ENCODE measurements at regions not wholly inside any gene's neighbourhood (a gene's known extent, or its start where the extent isn't known, plus 50 kb on each side); places are given as distances from the start of the nearest gene placed in this dataset.

DNA sequence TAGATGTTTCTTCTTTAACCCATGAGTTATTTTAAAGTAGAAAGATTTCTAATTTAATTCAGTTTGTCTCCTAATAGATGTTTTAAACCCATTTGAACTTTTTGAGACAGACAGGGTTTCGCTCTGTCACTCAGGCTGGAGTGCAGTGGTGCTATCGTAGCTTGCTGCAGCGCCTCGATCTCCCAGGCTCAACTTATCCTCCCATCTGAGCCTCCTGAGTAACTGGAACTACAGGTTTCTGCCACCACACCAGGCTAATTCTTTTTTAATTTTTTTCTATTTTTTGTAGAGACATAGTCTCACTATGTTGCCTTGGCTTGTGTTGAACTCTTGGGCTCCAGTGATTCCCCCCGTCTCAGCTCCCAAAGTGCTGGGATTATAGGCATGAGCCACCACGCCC lies 53.0 kb upstream of the RAB18 start:
- DNase-seq, result no peak

DNA sequence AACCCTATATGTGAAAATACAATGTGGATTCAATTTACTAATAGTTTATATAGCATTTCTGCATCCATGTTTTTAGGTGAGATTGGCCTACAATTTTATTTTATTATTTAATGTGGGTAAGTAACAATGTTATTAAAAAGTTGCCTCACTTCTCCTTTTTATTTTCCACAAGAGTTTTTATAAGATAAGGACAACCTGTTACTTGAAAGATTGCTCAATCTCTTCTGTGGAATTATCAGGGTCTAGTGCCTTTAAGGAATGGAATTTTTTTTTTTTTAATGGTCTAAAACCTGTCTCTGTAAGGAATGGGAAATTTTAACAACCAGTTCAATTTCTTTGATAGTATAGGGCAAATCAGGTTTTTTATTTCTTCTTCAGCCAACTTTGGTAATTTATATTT lies 53.9 kb upstream of the RAB18 start:
- DNase-seq, result peak; percentile 44

DNA sequence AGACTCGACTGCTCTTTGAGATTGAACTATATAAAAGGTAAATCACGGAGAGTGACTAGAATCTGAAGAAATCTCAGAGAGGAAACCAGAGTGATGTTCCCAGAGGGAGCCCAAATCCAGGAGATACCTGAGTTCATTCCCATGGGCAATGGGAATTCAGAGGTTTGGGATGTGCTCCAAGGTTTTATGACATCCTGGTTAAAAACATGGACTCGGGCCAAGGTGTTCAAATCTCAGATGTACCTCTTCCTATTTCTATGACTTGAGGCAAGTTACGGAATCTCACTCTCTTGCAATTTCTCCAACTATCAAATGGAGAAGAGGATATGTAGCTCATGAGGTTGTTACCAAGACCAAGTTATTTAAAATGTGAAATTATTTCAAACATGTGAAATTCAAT lies 54.5 kb upstream of the RAB18 start:
- no peak for DNase-seq

DNA sequence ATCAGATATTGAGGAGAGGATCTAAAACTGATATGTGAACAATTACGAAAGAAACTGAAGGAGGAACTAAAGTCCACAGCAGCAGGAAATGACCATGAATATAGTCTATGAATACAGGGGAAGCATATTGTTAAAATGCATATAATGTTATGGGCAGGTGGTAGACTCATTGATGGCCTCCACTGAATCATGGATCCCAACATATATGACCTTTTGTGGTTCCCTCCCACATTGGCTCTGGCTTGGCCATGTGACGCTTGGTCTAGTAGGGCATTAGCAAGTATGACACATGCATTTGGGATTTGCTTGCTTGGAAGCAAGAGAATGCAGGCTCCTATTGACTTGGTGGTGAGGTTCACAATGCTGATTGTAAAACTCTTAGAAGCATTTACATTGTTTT lies 55.2 kb upstream of the RAB18 start:
- peak; percentile 44 for DNase-seq

DNA sequence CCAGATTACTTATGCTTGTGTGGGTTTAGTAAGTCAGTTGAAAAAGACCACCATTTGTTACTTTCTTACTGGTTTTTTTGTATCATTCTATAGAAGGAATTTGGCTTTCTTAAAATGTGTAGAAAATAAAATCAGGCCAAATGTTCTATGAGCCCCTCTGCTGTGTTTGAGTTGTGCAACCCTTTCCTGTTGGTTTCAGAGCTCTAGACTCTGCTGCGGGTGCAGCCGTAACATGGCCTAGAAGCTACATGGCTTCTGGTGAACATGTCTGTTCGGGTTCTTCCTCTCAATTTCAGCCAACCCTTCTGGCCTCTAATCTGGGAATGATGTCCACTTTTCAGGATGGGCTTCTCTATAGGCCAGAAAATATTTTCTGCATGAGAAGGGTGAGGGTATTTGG lies 56.6 kb upstream of the RAB18 start:
- no peak for DNase-seq

DNA sequence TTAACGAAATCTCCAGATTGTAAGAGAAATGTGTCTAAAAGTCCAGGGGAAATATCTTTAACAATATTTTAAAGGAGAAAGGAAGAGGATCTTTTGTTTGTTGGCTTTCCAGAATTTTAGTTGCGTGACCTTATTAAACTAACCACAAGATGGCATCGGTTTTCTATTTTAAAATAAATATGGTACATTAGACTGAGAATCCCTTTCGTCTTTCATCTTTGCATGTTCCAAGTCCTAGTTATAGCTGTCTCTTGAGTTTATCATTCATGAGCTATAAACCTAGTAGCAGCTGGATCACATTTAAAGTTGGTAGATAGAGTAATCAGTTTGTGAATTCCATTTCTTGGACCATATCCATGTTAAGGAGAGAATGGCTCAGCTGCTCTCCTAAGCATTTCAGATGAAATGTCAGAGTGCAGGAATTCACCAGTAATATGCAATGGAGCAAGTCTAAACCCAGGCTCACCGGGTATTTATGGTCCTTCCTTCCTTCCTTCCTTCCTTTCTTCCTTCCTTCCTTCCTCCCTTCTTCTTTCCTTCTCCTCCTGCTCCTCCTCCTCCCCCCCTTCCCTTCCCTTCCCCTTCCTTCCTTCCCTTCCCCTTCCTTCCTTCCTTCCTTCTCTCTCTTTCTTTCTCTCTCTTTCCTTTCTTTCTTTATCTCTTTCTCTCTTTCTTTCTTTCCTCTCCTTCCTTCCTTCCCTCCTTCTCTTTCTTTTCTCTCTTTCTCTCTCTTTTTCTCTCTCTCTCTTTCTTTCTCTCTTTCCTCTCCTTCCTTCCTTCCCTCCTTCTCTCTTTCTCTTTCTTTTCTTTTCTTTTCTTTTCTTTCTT lies 57.8 kb upstream of the RAB18 start:
- peak; percentile 28 for DNase-seq

DNA sequence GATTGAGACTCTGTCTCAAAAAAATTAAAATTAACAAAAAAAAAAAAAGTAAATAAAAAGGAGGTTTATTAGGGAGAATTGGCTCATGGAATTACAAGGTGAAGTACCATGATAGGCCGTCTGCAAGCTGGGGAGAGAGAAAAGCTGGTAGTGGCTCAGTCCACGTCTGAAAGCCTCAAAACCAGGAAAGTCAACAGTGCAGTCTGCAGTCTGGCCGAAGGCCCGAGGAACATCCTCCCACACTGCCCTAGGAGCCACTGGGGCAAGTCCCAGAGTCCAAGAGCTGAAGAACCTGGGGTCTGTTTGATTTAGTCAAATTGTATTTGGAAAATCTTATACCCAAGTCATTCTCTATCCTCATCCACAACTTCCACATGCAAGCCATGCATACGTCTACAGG lies 59.0 kb upstream of the RAB18 start:
- DNase-seq, result no peak

DNA sequence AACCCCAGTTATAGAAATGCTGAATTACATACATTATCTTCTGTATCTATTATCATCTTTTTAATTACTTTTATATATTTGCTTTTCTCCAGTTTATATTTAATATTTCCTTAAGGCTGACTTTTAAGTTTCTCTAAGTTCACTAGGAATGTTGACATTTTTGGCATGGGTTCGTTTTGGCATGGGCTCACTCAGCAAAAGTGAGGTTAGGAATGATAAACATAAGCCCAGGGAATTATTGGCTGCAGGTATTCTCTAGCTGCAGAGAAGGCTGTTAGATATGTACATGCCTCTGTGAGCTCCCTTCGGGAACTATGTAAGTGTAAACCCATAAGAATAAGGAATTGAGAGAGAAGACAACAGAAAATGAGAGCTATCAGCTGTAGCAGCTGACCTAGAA lies 63.6 kb upstream of the RAB18 start:
- no peak for DNase-seq

DNA sequence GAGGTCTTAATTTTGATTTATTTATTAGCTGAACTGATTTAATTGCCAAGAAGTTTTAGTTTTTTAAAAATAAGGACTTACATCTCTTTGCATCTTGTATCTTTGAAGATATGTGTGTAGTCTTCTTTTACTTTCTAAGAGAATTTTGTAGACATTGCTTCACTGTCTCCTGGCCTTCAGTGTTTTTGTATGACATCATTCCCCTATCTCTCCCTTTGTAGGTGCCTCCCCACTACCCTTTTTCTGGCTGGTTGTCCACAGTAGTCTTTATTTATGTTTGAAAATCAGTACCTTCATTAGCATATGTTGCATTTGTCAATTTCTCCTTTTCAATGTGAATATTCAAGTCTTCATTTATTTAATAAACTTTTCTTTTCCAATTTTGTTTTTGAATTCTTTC lies 64.1 kb upstream of the RAB18 start:
- no peak for DNase-seq

DNA sequence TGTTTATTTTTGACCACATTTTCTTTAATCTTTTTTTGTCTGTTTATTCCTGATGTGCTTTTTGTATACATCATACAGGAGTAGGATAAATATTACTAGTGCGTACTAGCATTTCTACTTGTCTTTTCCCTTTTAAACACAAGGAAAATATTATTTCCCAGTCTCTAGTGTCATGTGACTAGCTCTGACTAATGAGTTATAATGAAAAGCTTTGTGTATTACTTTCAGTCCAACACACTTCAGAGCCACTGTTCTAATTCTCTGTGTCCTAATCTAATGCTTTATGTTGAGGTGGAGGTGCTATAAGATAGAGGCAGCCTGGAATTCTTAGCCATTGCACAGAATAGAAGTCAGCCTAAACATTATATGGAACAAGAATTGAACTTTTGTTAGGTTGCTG lies 65.0 kb upstream of the RAB18 start:
- no peak for DNase-seq

DNA sequence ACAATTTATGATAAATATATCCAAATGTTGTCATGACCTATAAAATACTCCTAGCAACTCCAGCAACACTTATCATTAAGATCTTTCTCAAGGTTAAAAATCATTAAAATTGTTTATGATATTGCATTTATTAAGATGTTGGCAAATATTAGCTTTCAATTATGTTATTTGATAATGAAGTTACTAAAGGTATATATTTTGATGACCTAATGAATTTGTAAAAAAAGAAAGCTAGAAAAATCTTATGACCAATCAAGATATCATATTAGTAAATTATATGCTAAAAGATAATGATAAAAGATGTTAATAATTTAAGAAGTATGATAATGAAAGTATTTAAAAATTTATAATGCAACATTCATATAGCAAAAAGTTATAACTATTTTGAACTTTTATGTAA lies 66.3 kb upstream of the RAB18 start:
- DNase-seq, result no peak

DNA sequence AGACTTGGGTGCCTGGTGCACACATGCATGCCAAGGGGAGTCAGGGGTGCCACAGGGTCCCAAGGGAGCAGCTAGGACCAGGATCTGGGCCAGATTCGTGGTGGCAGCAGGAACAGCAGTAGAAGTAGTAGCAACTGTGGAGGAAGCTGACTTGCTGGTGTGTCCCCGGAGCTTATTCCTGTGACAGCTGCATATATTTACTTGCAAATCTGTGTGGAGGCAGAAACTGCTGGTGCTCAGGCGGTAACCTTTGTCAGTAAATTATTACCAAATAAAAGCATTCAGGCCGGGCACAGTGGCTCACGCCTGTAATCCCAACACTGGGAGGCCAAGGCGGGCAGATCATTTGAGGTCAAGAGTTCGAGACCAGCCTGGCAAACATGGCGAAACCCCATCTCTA lies 67.4 kb upstream of the RAB18 start:
- no peak for DNase-seq

DNA sequence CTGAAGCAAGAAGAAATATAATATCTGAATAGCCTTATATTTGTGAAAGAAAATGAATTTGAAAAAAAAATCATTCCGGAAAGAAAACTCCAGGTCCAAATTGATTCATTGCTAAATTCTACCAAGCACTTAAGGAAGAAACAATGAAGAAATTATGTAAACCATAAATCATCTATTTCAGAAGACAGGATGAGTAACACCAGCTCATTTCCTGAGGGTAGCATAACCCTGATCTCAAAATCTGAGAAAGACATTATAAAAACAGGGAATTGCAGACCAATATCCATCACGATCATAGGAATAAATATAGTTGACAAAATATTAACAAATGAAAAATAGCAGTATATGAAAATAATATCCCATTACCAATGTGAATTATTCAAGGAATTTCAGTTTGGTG lies 70.1 kb upstream of the RAB18 start:
- no peak for DNase-seq

DNA sequence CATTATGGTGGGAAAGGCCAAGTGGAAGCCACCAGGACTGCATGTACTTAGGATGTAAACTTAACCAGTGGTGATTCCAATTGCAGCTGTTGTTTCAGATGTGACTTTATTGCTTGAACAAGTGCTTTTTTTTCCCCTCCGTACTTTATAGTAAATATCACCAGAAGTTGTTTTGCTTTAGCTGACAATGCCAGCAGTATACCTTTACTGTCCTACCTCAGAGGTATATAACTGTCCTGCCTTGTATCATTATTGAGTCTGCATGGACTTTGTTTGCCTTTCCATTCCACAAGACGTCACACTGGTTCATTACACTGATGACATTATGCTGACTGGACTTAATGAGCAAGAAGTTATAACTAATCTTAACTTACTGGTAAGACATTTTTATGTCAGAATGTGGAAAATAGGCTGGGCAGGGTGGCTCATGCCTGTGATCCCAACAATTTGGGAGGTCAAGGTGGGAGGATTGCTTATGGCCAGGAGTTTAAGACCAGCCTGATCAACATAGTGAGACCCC lies 77.1 kb upstream of the RAB18 start:
- DNase-seq, result no peak

DNA sequence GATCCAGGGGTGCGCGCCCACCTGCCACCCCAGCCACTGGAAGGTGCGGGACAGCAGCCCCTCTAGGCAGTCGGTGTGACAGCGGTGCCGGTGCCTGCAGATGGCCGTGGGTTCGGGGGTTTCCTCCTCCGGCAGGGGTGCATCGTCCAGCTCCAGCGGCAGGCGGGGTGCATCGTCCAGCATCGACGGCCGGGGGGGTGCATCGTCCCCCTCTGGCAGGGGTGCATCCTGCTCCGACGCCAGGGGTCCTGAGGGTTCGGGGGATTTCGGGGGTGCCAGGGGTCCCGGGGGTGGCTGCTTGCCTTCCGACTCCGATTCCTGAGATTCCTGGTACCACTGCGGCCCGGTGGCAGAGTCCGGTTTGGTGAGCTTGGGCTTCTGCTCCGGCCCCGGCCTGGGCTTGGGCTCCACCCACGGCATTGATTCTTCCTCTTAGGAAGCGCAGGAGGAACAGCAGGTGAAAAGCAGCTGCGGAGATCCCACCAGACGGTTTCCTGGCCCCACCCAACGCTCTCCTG lies 90.2 kb upstream of the RAB18 start:
- DNase-seq, result no peak

DNA sequence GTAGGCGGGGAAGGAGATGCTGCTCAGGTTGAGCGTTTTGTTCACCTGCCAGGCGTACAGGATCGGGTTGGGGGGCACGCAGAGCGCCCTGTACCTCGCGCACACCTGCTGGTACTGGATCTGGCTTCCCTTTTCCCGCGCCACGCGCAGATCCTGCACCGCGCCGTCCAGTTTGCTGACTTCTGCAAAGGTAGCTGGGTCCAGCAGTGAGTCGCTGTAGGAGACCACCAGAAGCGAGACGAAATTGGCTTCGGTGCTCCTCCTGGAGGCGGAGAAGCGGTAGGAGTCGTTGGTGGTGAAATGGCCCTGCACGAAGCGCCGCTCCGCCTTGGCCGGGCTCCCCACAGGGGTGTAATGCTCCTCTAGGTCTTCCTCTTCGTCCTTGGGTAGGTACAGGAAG lies 90.7 kb upstream of the RAB18 start:
- DNase-seq, result no peak

DNA sequence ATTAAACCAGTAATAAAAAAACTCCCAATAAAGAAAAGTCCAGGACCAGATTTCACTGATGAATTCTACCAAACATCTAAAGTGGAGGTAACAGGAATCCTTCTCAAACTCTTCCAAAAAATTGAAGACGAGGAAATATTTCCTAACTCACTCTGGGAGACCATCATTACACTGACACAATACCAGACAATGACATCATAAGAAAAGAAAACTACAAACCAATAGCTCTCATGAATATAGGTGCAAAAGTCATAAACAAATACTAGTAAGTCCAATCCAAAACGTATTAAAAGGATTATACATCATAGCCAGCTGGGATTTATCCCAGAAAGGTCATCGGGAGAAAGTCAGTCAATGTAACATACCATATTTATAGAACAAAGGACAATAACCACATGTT lies 94.0 kb upstream of the RAB18 start:
- DNase-seq, result no peak

DNA sequence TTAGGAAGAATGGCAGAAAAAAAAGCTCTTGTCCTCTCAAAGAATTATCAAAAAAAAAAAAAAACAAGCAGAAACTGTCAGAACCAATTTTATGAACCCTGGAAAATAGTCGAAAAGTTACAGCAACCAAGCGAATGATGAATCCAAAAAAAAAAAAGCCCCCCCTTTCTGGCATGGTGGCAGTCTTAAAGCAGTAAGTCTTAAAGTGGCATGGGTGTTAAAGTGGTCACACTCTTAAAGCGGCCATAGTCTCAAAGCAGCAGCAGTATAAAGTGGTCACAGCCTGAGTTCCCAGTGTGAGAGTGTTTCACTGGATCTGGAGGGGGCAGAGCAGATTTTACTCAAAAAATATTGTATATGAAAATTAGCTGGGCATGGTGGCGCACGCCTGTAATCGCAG lies 96.8 kb upstream of the RAB18 start:
- DNase-seq, result no peak

DNA sequence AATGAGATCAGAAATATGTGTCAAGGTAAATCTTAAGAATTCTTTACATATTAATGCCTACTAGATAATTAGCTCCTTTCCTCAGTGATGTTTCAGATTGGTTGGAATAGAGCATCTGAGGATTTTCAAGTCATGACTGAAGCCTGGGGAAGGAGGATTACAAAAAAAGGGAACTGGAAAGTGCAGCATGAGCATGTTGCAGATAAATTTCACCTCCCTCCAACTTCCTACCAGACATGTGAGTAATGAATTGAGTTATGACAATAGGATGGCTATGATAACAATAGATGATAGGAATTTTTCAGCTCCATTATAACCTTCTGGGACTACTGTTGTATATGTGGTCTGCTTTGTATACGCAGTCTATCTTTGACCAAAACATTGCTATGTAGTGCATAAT lies 104.2 kb upstream of the RAB18 start:
- no peak for DNase-seq

DNA sequence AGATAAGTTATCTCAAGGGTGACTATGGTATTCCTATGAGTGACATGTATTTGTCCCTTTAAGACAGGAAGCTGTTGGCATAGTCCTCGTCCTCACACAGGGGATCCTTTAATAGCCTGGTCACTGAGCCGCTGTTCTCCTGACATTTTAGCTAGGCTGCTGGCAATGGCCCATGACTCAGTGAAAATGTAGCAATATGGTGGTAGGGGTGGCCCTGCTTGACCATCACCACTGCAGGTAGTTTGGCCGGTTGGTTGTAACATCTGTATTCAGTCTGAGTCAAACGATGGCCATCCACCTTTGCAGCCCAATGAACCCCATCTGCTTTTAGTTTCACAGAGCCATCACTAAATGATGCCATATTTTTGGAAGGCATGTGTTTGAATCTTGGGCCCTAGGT lies 110.1 kb upstream of the RAB18 start:
- no peak for DNase-seq

DNA sequence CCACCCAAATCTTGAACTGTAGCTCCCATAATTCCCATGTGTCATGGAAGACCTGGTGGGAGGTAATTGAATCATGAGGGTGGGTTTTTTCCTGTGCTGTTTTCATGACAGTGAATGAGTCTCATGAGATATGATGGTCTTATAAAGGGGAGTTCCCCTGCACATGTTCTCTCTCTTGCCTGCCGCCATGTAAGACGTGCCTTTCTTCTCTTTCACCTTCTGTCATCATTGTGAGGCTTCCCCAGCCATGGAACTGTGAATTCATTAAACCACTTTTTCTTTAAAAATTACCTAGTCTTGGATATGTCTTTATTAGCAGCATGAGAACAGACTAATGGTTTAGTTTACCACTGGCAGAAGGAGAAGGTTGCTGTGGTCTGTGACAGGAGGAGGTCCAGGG lies 111.5 kb upstream of the RAB18 start:
- DNase-seq, result no peak

DNA sequence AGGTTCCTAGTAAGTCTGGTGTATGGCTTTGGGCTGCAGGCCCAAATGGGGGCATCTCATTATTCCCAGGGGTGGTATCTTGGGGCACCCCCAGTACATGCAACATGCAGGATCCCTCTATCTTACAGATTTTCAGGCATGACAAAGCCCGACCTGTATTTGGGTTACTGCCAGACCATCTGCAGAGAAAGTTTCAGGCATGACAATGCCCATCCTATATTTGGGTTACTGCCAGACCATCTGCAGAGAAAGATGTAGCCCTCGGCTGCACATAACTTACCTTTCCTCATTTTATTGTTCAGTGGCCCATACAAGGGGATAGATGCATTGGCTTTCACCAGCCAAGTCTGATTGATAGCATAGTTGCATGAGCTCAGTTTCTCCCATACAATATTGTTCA lies 112.2 kb upstream of the RAB18 start:
- DNase-seq, result no peak

DNA sequence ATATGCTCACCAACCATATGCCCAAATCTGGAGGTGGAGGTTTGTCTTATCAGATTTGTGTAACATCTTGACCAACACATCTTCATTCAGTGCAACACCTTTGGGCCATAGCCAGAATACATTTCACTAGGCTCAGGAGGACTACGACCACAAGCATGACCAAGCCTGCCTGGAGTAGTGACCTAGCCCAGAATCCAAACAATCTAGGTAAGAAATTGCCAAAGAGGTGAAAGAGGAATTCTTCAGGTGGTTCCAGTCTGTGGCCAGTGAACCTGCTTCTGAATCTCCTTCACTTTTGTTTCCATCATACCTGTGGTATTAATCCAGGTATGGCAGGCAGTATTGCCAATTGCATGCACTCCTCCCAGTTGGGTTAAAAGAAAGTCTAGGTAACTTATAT lies 112.8 kb upstream of the RAB18 start:
- no peak for DNase-seq

DNA sequence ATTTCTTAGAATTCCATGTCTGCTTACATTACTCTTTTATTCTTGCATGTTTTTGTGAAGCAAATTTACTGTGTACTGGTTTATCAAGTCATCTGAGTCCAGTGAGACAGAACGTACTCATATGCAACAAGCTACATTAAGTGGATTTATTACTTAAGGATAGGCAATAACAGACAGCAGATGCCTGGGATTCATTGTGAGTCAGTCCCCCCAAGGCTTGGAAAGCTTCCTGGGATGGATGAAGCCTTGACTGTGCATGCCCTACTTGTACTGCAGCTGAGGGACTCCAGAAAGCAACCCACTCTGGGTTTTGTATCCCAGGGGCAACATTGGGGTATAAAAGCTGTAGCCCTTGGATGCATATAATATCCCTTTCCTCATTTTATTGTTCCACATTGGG lies 113.4 kb upstream of the RAB18 start:
- DNase-seq, result no peak

DNA sequence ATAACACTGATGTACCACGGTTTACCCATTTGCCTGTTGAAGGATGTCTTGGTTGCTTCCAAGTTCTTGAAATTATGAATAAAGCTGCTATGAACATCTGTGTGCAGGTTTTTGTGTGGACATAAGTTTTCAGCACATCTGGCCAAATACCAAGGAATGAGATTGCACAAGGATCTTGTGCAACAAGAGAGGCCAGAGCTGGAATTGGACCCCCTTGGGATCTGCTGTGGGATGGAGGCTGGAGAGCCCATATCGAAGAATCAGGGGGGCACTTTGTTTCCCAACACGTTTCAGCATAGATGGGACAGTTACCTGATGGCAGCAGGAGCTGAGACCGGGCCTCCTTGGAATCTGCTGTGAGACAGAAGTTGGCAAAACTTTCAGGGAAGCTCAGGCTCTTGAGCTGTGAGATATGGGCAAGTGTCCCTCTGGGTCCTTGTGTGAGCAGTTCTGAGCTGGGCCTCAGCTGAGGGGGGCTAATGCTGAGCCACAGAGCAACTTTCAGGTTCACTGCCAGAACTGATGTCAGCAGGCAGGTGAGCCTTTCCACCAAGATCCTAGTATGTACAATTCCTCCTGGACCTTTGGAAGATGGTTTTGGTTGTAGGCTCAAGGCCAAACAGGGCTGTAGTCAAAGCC lies 115.2 kb upstream of the RAB18 start:
- DNase-seq, result no peak

All from kidney glomerular epithelial cell (primary cell).